ENCODE measurements at regions not wholly inside any gene's neighbourhood (a gene's known extent, or its start where the extent isn't known, plus 50 kb on each side); places are given as distances from the start of the nearest gene placed in this dataset.

- TF ChIP-seq CTCF (IDR thresholded peaks at IDR 0.05 in 4 of 5, conservative IDR thresholded peaks at IDR 0.05 in 1 of 5) (no peak), POLR2A (IDR thresholded peaks at IDR 0.05) (no peak)
Measured at GRCh38 chr4:97359826-97360225, 783.5 kb downstream of the STPG2 start.
